ENCODE measurements at regions not wholly inside any gene's neighbourhood (a gene's known extent, or its start where the extent isn't known, plus 50 kb on each side); places are given as distances from the start of the nearest gene placed in this dataset.

DNA sequence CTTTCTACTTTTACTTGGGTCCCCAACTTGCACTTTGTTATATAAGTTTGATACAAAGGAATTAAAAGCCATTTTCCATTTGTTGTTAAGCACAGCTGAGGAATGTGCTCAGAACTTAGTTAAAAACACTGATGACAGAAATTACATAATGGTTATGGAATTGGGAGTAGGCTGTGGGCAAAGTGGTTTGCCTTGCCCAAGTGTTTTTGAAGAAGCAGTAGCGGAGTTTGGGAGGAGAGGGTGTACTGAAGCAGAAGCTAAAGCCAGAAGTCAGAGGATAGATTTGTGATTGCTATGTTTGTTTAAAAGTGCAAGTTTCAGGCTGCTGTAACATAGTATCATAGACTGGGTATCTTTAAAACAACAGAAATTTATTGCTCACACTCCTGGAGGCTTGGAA lies 391.8 kb downstream of the DUSP10 start:
- TF ChIP-seq, protein P1, sequence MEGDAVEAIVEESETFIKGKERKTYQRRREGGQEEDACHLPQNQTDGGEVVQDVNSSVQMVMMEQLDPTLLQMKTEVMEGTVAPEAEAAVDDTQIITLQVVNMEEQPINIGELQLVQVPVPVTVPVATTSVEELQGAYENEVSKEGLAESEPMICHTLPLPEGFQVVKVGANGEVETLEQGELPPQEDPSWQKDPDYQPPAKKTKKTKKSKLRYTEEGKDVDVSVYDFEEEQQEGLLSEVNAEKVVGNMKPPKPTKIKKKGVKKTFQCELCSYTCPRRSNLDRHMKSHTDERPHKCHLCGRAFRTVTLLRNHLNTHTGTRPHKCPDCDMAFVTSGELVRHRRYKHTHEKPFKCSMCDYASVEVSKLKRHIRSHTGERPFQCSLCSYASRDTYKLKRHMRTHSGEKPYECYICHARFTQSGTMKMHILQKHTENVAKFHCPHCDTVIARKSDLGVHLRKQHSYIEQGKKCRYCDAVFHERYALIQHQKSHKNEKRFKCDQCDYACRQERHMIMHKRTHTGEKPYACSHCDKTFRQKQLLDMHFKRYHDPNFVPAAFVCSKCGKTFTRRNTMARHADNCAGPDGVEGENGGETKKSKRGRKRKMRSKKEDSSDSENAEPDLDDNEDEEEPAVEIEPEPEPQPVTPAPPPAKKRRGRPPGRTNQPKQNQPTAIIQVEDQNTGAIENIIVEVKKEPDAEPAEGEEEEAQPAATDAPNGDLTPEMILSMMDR (conservative IDR thresholded peaks at IDR 0.05), result no peak
- no peak for TF ChIP-seq ZFX (IDR thresholded peaks at IDR 0.05)
